Neuronal stem cell (in vitro differentiated cells): ENCODE measurements at regions not wholly inside any gene's neighbourhood (a gene's known extent, or its start where the extent isn't known, plus 50 kb on each side); places are given as distances from the start of the nearest gene placed in this dataset.
"Not testable (repeated sequence)": the region's sequence is repeated elsewhere in the genome, so short reads cannot be mapped to it uniquely, and the experiment has no call there.

Experiments used
- DNase-seq: peaks from one replicate; pipeline ENCODE4 v3.0.0-alpha.2; 2013; ENCODE audit warnings: low spot score
- H2AFZ ChIP-seq: one replicate; pipeline ENCODE4 v1.6.1; 2013; ENCODE audit warnings: mild to moderate bottlenecking, low read length, inconsistent platforms
- H2AK5ac ChIP-seq: 2 replicates; pipeline ENCODE4 v1.6.1; 2013; ENCODE audit warnings: low read depth, mild to moderate bottlenecking, inconsistent platforms, low read length, moderate library complexity, mixed read lengths
- H2BK120ac ChIP-seq: 2 replicates; pipeline ENCODE4 v1.6.1; 2013; ENCODE audit warnings: low read depth, mild to moderate bottlenecking, inconsistent platforms, low read length, moderate library complexity, mixed read lengths
- H2BK12ac ChIP-seq: one replicate; pipeline ENCODE4 v1.6.1; 2013; ENCODE audit warnings: low read length, inconsistent platforms
- H2BK15ac ChIP-seq: 2 replicates; pipeline ENCODE4 v1.6.1; 2013; ENCODE audit warnings: mild to moderate bottlenecking, low read length, inconsistent platforms, mixed read lengths
- H2BK5ac ChIP-seq: one replicate; pipeline ENCODE4 v1.6.1; 2013; ENCODE audit warnings: inconsistent platforms, mild to moderate bottlenecking, low read length, moderate library complexity
- H3K14ac ChIP-seq: one replicate; pipeline ENCODE4 v1.6.1; 2013; ENCODE audit warnings: low read length, inconsistent platforms
- H3K18ac ChIP-seq: 2 replicates; pipeline ENCODE4 v1.6.1; 2013; ENCODE audit warnings: low read length, inconsistent platforms
- H3K23ac ChIP-seq: 2 replicates; pipeline ENCODE4 v1.6.1; 2013; ENCODE audit warnings: low read depth, mild to moderate bottlenecking, mixed read lengths, low read length, inconsistent platforms; ENCODE audit not compliant: poor library complexity
- H3K27ac ChIP-seq: replicated peaks from 3 replicates; pipeline ENCODE4 v1.5.1; 2013; ENCODE audit warnings: low read length, inconsistent platforms
- H3K27me3 ChIP-seq, 3 experiments: 2 replicates each; pipeline ENCODE4 v1.6.1; 2013; ENCODE audit warnings: low read length in 3 of 3, mild to moderate bottlenecking in 2 of 3, inconsistent platforms in 1 of 3, low read depth in 1 of 3, mixed read lengths in 1 of 3, moderate library complexity in 1 of 3; ENCODE audit not compliant: control insufficient read depth in 3 of 3, insufficient read depth in 3 of 3
- H3K36me3 ChIP-seq, 2 donors: replicated peaks in 1 of 2; 2 replicates each; pipeline ENCODE4 v1.6.1; 2013; ENCODE audit warnings: low read length in 2 of 2; ENCODE audit not compliant: control insufficient read depth in 2 of 2, insufficient read depth in 2 of 2
- H3K4ac ChIP-seq: 2 replicates; pipeline ENCODE4 v1.6.1; 2013; ENCODE audit warnings: inconsistent platforms, mild to moderate bottlenecking, low read length, moderate library complexity
- H3K4me1 ChIP-seq, 2 donors: 1 replicate in 1 of 2; 2 replicates in 1 of 2; pipeline ENCODE4 v1.6.1; 2013; ENCODE audit warnings: low read length in 2 of 2, low read depth in 1 of 2; ENCODE audit not compliant: control insufficient read depth in 2 of 2, insufficient read depth in 1 of 2
- H3K4me2 ChIP-seq: one replicate; pipeline ENCODE4 v1.6.1; 2013; ENCODE audit warnings: mild to moderate bottlenecking, low read length, inconsistent platforms; ENCODE audit not compliant: insufficient read depth, poor library complexity, severe bottlenecking
- H3K4me3 ChIP-seq, 2 donors: 2 replicates each; pipeline ENCODE4 v1.5.1; 2013; ENCODE audit warnings: low read length in 2 of 2, mild to moderate bottlenecking in 2 of 2, inconsistent platforms in 1 of 2, moderate library complexity in 1 of 2
- H3K79me1 ChIP-seq: one replicate; pipeline ENCODE4 v1.6.1; 2013; ENCODE audit warnings: low read depth, mild to moderate bottlenecking, inconsistent platforms, low read length, moderate library complexity
- H3K9ac ChIP-seq: one replicate; pipeline ENCODE4 v1.6.1; 2013; ENCODE audit warnings: mild to moderate bottlenecking, low read depth, low read length, inconsistent platforms; ENCODE audit not compliant: poor library complexity
- H3K9me3 ChIP-seq, 2 donors: replicated peaks in 1 of 2; 2 replicates each; pipeline versions ENCODE3 to v1.6.1; 2013; ENCODE audit warnings: low read length in 2 of 2, mild to moderate bottlenecking in 2 of 2, inconsistent platforms in 1 of 2, low read depth in 1 of 2, mixed read lengths in 1 of 2, moderate library complexity in 1 of 2; ENCODE audit not compliant: control insufficient read depth in 2 of 2, insufficient read depth in 1 of 2
- H4K8ac ChIP-seq: one replicate; pipeline ENCODE4 v1.6.1; 2013; ENCODE audit warnings: low read depth, mild to moderate bottlenecking, inconsistent platforms, low read length, moderate library complexity
- H4K91ac ChIP-seq: one replicate; pipeline ENCODE4 v1.6.1; 2013; ENCODE audit warnings: low read length, low read depth, mild to moderate bottlenecking, inconsistent platforms; ENCODE audit not compliant: poor library complexity
- WGBS, 2 donors: extraction: QIAGEN DNeasy Blood & Tissue Kit; methylation state at CpG; one replicate each; pipeline ENCODE4 v1.1.7; 2013; ENCODE audit warnings: missing lambda C conversion rate in 2 of 2, mixed read lengths in 1 of 2; ENCODE audit not compliant: insufficient read length in 2 of 2, insufficient replicate concordance in 1 of 2; ENCODE audit errors: extremely low coverage in 2 of 2; 5-methylcytosine and 5-hydroxymethylcytosine counted together

GRCh38 chr1:120944691-120945090 lies 55.1 kb downstream of the PPIAL4A start:
- H3K9me3 ChIP-seq, H2AFZ ChIP-seq, DNase-seq, H3K4me3 ChIP-seq, H2BK12ac ChIP-seq, H3K18ac ChIP-seq, H3K9ac ChIP-seq, H3K36me3 ChIP-seq, H3K79me1 ChIP-seq, H2BK15ac ChIP-seq, H4K8ac ChIP-seq, H3K4ac ChIP-seq, H3K4me1 ChIP-seq, H3K27me3 ChIP-seq, H3K23ac ChIP-seq, H3K4me2 ChIP-seq, H3K14ac ChIP-seq, H2BK5ac ChIP-seq, H2AK5ac ChIP-seq, H2BK120ac ChIP-seq, H3K27ac ChIP-seq, H4K91ac ChIP-seq: not testable (repeated sequence)
- WGBS, 2 donors = no CpG with 5 or more reads among the region's 20 CpGs

- not testable (repeated sequence) for H3K36me3 ChIP-seq, H2BK15ac ChIP-seq, H2AK5ac ChIP-seq, H3K14ac ChIP-seq, H2AFZ ChIP-seq, DNase-seq, H3K79me1 ChIP-seq, H3K27ac ChIP-seq, H3K18ac ChIP-seq, H3K4me3 ChIP-seq, H3K9me3 ChIP-seq, H3K4me1 ChIP-seq, H3K27me3 ChIP-seq, H2BK5ac ChIP-seq, H2BK12ac ChIP-seq, H3K9ac ChIP-seq, H3K23ac ChIP-seq, H4K8ac ChIP-seq, H3K4ac ChIP-seq, H3K4me2 ChIP-seq, H4K91ac ChIP-seq, H2BK120ac ChIP-seq
- no CpG with 5 or more reads among the region's 10 CpGs for WGBS, 2 donors
Observed at GRCh38 chr1:120945122-120945521, 55.6 kb downstream of the PPIAL4A start.

GRCh38 chr1:120947114-120947513 lies 57.5 kb downstream of the PPIAL4A start:
- H3K4me3 ChIP-seq, H3K4me1 ChIP-seq, H3K4me2 ChIP-seq: not testable (repeated sequence)

GRCh38 chr1:120949724-120950123 lies 60.2 kb downstream of the PPIAL4A start:
- not testable (repeated sequence) for H3K4me2 ChIP-seq, H4K91ac ChIP-seq, DNase-seq, H2AFZ ChIP-seq, H2BK12ac ChIP-seq, H3K9me3 ChIP-seq, H3K4me1 ChIP-seq, H3K36me3 ChIP-seq, H4K8ac ChIP-seq, H3K27me3 ChIP-seq, H2BK15ac ChIP-seq, H3K79me1 ChIP-seq, H2AK5ac ChIP-seq, H3K9ac ChIP-seq, H3K14ac ChIP-seq, H3K27ac ChIP-seq, H3K18ac ChIP-seq, H3K4me3 ChIP-seq, H2BK5ac ChIP-seq, H3K4ac ChIP-seq, H3K23ac ChIP-seq, H2BK120ac ChIP-seq
- WGBS, 2 donors = no CpG with 5 or more reads among the region's 11 CpGs

More at GRCh38 chr1:120947114-120947513, 57.5 kb downstream of the PPIAL4A start:
- not testable (repeated sequence) for H3K9ac ChIP-seq, H2AFZ ChIP-seq, DNase-seq, H3K79me1 ChIP-seq, H3K4ac ChIP-seq, H2BK120ac ChIP-seq, H3K36me3 ChIP-seq, H3K14ac ChIP-seq, H2BK15ac ChIP-seq, H4K8ac ChIP-seq, H3K18ac ChIP-seq, H3K27me3 ChIP-seq, H4K91ac ChIP-seq, H2BK12ac ChIP-seq, H2BK5ac ChIP-seq, H2AK5ac ChIP-seq, H3K9me3 ChIP-seq, H3K27ac ChIP-seq, H3K23ac ChIP-seq
- WGBS, 2 donors = no CpG with 5 or more reads among the region's 4 CpGs
